HEK293T (cell line): ENCODE measurements at regions not wholly inside any gene's neighbourhood (a gene's known extent, or its start where the extent isn't known, plus 50 kb on each side); places are given as distances from the start of the nearest gene placed in this dataset.

Experiments used
- CTBP1 ChIP-seq: fragments of 450-650 bp; IDR thresholded peaks from 2 replicates; pipeline ENCODE4 v1.6.1; 2016; ENCODE audit warnings: borderline replicate concordance
- ELF4 ChIP-seq: fragments of 450-650 bp; IDR thresholded peaks from 2 replicates; pipeline ENCODE4 v1.6.1; 2017; ENCODE audit warnings: antibody characterized with exemption
- FOXA1 ChIP-seq: fragments of 450-650 bp; IDR thresholded peaks from 2 replicates; pipeline ENCODE4 v1.6.1; 2016; ENCODE audit warnings: mild to moderate bottlenecking
- FOXM1 ChIP-seq: fragments of 450-650 bp; IDR thresholded peaks from 2 replicates; pipeline ENCODE4 v1.6.1; 2017; ENCODE audit warnings: mild to moderate bottlenecking, borderline replicate concordance
- HDGF ChIP-seq: fragments of 450-650 bp; IDR thresholded peaks from 2 replicates; pipeline ENCODE4 v1.6.1; 2017; ENCODE audit warnings: antibody characterized with exemption, borderline replicate concordance
- L3MBTL2 ChIP-seq: fragments of 450-650 bp; conservative IDR thresholded peaks from 2 replicates; pipeline ENCODE4 v1.6.1; 2016; ENCODE audit warnings: mild to moderate bottlenecking
- SP1 ChIP-seq: fragments of 450-650 bp; IDR thresholded peaks from 2 replicates; pipeline ENCODE4 v1.6.1; 2017
- SUZ12 ChIP-seq: fragments of 450-650 bp; IDR thresholded peaks from 2 replicates; pipeline ENCODE4 v1.6.1; 2016; ENCODE audit warnings: mild to moderate bottlenecking

DNA sequence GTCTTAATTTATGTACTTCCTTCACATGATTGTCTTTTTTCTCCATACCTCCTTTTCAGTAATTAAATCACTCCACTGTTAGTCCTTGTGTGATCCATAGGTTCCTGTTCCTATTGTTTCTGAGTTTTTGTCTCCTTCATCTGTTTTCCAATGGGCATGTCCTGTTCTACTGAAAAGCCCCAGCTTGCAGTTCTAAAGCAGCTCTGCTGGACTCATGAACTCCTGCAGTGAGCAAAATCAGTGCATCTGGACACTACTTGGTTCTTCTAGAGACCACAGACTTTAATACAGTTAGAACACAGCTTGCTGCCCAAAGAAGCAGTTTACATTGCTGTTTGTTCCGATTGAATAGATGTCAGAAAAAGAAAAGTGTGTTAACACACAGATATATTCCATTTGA is 593.3 kb upstream of the HS3ST5 start:
- no peak for TF ChIP-seq FOXA1
- TF ChIP-seq ELF4, result no peak
- TF ChIP-seq CTBP1, result no peak
- TF ChIP-seq HDGF, result no peak
- TF ChIP-seq L3MBTL2, result no peak
- no peak for TF ChIP-seq SP1
- TF ChIP-seq SUZ12, result no peak
- TF ChIP-seq FOXM1, result no peak
